Fibroblast of pulmonary artery (primary cell): ENCODE measurements at regions not wholly inside any gene's neighbourhood (a gene's known extent, or its start where the extent isn't known, plus 50 kb on each side); places are given as distances from the start of the nearest gene placed in this dataset.

ENCODE experiments used
- DNase-seq: peaks from one replicate; pipeline ENCODE4 v3.0.0-alpha.2; 2010; ENCODE audit warnings: low read depth
- H3K4me3 ChIP-seq: replicated peaks from 2 replicates; pipeline ENCODE4 v1.5.1; 2011; ENCODE audit warnings: low read depth, mild to moderate bottlenecking, control low read depth, low read length, moderate library complexity
- TF ChIP-seq, protein P1 (sequence below): IDR thresholded peaks from 2 replicates; pipeline ENCODE4 v1.5.1; 2011; ENCODE audit warnings: mild to moderate bottlenecking, control low read depth, low read length, inconsistent platforms; ENCODE audit errors: missing control alignments

DNA sequence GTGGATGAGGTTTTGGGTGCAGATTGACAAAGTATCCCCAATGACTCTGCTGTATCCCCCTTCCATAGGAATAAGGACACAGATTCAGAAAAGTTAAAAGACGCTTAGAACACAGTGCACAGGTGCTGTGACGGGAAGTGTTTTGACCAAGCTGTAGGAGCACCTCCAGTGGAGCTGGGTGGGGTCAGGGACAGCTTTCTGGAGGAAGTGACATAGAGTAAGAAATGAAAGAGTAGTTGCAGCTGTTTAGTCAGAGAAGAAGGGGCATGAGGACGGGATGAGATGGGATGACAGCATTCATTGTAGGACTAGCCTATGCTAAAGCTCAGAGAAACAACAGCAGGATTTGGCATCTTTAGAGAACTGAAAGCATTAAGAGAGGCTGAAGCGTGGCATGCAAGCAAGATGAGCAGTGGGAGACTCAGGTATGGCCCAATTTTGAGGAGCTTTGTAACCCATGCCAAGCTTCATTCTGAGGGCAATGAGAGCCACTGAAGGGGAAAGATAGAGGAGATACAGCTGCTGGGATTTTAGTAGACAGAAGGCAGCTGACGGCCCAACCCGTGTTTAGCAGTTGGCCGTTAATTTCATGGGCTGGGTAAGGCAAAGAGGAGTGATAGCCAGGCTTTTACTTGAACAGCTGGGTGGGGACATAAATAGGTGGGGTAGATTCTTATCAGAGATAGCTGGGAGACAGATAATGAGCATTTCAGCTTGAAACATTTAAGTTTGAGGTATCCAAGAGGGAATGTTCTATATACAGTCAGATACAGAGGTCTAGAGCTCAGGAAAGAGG is 131.8 kb upstream of the KRAS start:
- TF ChIP-seq, protein P1, sequence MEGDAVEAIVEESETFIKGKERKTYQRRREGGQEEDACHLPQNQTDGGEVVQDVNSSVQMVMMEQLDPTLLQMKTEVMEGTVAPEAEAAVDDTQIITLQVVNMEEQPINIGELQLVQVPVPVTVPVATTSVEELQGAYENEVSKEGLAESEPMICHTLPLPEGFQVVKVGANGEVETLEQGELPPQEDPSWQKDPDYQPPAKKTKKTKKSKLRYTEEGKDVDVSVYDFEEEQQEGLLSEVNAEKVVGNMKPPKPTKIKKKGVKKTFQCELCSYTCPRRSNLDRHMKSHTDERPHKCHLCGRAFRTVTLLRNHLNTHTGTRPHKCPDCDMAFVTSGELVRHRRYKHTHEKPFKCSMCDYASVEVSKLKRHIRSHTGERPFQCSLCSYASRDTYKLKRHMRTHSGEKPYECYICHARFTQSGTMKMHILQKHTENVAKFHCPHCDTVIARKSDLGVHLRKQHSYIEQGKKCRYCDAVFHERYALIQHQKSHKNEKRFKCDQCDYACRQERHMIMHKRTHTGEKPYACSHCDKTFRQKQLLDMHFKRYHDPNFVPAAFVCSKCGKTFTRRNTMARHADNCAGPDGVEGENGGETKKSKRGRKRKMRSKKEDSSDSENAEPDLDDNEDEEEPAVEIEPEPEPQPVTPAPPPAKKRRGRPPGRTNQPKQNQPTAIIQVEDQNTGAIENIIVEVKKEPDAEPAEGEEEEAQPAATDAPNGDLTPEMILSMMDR, result no peak
- no peak overlapping the region for H3K4me3 ChIP-seq
- DNase-seq, result no peak

DNA sequence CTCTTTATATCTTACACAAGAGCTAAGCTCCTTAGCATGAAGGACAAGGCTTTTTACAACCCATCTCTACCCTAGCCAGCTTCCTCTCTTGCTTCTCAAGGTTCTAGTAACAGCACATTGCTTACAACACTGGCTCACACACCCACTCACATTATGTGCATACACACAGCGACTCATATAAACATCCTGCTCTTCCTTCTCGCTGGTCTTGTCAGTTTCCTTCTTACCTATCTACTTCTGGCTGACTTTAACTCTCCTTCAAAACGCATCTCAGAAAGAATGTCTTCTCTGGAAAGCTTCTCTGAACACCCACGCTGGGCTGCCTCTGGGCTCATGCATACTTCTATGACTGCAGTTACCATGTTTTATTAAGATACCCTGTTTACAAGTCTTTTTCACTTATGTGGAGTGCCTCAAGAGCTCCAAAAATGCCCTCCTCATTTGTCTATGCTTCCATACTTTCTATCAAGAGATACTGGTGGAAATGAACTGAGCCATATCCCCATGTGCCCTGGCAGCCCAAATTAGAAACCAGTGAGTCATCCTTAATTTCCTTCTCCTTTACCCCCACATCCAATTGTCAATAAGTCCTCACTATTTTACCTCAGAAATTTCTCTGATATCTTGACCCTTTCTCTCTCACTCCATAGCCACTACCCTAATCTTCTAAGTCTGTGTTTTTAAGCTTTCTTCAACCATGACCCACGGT is 126.9 kb upstream of the KRAS start:
- TF ChIP-seq, protein P1, result no peak
- no peak overlapping the region for H3K4me3 ChIP-seq
- DNase-seq, result peak; percentile 44

DNA sequence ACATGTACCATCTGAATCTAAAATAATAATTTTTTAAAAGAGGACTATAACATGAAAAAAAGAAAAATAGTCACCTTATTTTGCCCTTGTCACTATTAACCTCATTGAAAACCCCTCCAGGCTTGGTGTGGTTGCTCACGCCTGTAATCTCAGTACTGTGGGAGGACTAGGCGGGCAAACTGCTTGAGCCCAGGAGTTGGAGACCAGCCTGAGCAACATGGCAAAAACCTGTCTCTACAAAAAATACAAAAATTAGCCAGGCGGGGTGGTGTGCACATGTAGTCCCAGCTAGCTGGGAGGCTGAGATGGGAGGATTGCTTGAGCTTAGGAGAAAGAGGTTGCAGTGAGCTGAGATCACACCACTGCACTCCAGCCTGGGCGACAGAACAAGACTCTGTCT is 126.3 kb upstream of the KRAS start:
- no peak for DNase-seq

DNA sequence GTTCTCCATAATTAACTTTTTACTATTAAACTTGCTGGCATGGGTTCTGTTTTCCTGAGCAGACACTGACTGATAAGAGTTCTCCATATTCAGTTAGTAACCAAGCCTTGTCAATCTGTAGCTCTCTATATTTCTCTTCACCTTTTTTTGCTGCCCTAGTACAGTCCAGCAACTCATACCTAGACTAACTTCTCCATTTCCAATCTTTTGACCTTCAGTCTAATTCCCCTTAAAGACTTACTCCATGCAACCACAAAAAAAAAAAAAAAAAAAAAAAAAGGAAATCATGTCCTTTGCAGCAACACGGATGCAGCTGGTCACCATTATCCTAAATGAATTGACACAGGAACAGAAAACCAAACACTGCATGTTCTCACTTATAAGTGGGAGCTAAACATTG is 125.7 kb upstream of the KRAS start:
- DNase-seq, result no peak
- no peak overlapping the region for H3K4me3 ChIP-seq
- TF ChIP-seq, protein P1, result no peak

More for the DNA sequence above, 126.3 kb upstream of the KRAS start:
- TF ChIP-seq, protein P1, result no peak
- no peak overlapping the region for H3K4me3 ChIP-seq

DNA sequence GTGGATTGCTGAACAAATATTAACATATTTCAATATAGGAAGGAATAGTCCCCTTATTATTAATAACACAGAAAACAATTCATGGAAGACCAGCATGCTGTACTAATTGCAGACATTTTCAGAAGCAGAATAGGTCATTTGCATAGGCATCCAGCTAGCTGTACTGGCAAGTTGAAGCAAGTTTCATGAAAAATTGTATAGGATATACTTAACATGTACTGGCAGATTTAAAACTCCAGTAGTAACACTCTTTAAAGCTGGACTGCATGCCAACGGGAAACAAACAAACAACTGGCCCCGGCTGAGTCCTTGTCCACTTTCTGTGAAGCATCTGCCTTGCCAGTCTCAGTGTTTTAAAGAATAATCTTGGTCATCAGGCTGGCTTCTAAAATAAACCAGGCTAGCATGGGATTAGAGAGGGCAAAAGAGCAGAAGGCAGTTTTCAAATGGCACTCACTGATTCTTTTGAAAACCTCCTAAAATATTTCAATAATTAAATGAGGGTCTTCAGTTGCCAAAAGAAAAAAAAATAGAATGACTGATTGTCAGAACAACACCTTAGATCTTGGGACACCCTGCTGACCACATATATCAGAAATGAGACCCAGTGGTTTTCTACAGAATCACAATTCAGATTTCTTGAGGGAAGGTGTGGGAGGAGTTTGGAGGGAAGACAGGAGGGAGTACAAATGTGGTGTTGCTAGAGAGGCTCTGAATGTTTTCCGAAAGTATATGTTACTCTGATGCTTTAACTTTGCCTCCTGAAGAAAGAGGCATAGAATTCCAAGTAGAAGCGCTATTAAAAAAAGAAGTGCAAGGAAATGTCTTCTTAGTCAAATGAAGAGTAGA is 122.5 kb upstream of the KRAS start:
- TF ChIP-seq, protein P1, result no peak
- no peak for DNase-seq
- no peak overlapping the region for H3K4me3 ChIP-seq

DNA sequence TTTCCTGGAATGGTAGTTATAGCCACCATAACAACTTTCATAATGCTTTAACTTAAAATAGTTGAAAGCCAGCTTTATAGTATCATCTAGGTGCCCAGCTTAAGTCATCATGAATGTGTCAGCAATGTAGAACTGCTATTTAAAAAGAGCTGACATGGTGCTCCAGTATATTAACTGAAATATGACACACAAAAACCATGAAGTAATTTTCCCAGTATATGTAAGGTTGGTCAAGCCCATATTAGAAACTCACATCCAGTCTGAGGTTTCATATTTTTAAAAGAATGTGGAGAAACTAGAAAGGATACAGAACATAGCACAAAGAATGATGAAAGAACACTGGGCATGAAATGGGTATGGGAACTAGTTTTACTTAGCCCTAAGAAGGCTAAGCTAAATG is 121.3 kb upstream of the KRAS start:
- TF ChIP-seq, protein P1, result no peak
- no peak overlapping the region for H3K4me3 ChIP-seq
- no peak for DNase-seq
